ENCODE measurements at regions not wholly inside any gene's neighbourhood (a gene's known extent, or its start where the extent isn't known, plus 50 kb on each side); places are given as distances from the start of the nearest gene placed in this dataset.

DNA sequence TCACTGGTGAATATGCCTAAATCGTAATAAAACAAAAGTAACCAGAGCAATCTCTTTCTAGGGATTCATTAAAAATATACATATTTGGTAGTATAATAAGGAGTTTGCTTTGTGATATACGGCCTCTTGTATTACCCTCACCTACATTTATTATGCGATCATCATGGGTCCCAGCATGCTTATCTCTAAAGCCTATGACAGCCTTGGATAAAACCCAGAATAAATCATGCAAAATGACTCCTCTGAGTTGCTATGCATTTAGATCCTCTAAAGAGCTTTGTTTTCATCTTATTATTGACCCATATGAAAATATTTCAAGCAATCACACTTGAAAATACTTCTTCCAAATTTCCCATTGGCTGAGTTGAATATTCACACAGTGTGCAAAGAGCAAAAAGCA lies 432.3 kb downstream of the SUCLG1 start:
- ATAC-seq (no peak), FAIRE-seq (no peak), DNase-seq (ENCODE audit: low read depth, low spot score) (no peak)
- in situ Hi-C loops (cut with MboI) (loop anchor here (5.0 kb wide), 1 partner anchor 270 kb away; no protein-coding TSS in a partner anchor), intact Hi-C loops (cut with micrococcal nuclease; ENCODE audit: unreplicated experiment) (no loop called here)
- H4K20me1 ChIP-seq (ENCODE audit: control insufficient read depth, insufficient read depth), result no peaks in the 10 kb centered on the region
- no peak overlapping the region for H2AFZ ChIP-seq (ENCODE audit: control insufficient read depth, low read depth, low read length)
- H3K4me1 ChIP-seq (ENCODE audit: control insufficient read depth, insufficient read depth, low read length), result no peaks in the 10 kb centered on the region
- BruUV-seq (replicated peaks), result no TSS peak
- H3K79me2 ChIP-seq (ENCODE audit: control insufficient read depth, insufficient read depth, low read length), result no peaks in the 10 kb centered on the region
- RAD21 ChIA-PET (ENCODE audit: unreplicated experiment), result interaction anchor here (0.8 kb wide), 1 partner anchor 276 kb away, joined by 3 read pairs; no protein-coding TSS in a partner anchor
- H3K27ac ChIP-seq (ENCODE audit: control insufficient read depth, insufficient read depth), result no peak overlapping the region
- CTCF ChIA-PET, result no interaction called here
- H3K4me2 ChIP-seq (ENCODE audit: control insufficient read depth, insufficient read depth), result no peak overlapping the region
- H3K36me3 ChIP-seq (ENCODE audit: control insufficient read depth in 2 of 2, insufficient read depth in 2 of 2, low read length in 1 of 2), result no peaks in the 10 kb centered on the region
- H3K9ac ChIP-seq (ENCODE audit: control insufficient read depth, insufficient read depth, low read length), result no peak overlapping the region
- POLR2A ChIA-PET, result no interaction called here
- 37% methylated on average over 3 of the region's 3 CpGs for WGBS (ENCODE audit: insufficient coverage, insufficient replicate concordance, low lambda C conversion rate, missing lambda C conversion rate)
- no peaks in the 10 kb centered on the region for H3K27me3 ChIP-seq (replicated peaks in 1 of 2; ENCODE audit: control insufficient read depth in 2 of 2, insufficient read depth in 2 of 2, low read length in 1 of 2)
- SMC1A ChIA-PET (ENCODE audit: uncharacterized antibody, unreplicated experiment), result no interaction called here
- no peak overlapping the region for H3K4me3 ChIP-seq
- H3K9me3 ChIP-seq (replicated peaks; ENCODE audit: control insufficient read depth, insufficient read depth, low read length), result no peaks in the 10 kb centered on the region
- TF ChIP-seq RELA (IDR thresholded peaks at IDR 0.05; ENCODE audit: borderline replicate concordance, partially characterized antibody) (no peak), BRCA1 (IDR thresholded peaks at IDR 0.05; ENCODE audit: low read depth, low read length) (no peak), JUNB (IDR thresholded peaks at IDR 0.05) (no peak), NBN (IDR thresholded peaks at IDR 0.05) (no peak), HDGF (IDR thresholded peaks at IDR 0.05) (no peak), BHLHE40 (IDR thresholded peaks at IDR 0.05; ENCODE audit: borderline replicate concordance in 1 of 2, low read depth in 2 of 2, low read length in 1 of 2) (no peak), EZH2 (IDR thresholded peaks at IDR 0.05; ENCODE audit: borderline replicate concordance, control insufficient read depth, low read depth, low read length) (no peak)
- TF ChIP-seq, protein P1, sequence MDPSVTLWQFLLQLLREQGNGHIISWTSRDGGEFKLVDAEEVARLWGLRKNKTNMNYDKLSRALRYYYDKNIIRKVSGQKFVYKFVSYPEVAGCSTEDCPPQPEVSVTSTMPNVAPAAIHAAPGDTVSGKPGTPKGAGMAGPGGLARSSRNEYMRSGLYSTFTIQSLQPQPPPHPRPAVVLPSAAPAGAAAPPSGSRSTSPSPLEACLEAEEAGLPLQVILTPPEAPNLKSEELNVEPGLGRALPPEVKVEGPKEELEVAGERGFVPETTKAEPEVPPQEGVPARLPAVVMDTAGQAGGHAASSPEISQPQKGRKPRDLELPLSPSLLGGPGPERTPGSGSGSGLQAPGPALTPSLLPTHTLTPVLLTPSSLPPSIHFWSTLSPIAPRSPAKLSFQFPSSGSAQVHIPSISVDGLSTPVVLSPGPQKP (IDR thresholded peaks at IDR 0.05; ENCODE audit: low read depth, low read length), result no peak
- TF ChIP-seq, protein P2, sequence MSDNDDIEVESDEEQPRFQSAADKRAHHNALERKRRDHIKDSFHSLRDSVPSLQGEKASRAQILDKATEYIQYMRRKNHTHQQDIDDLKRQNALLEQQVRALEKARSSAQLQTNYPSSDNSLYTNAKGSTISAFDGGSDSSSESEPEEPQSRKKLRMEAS (IDR thresholded peaks at IDR 0.05; ENCODE audit: low read depth, low read length), result no peak
- TF ChIP-seq, protein P3, sequence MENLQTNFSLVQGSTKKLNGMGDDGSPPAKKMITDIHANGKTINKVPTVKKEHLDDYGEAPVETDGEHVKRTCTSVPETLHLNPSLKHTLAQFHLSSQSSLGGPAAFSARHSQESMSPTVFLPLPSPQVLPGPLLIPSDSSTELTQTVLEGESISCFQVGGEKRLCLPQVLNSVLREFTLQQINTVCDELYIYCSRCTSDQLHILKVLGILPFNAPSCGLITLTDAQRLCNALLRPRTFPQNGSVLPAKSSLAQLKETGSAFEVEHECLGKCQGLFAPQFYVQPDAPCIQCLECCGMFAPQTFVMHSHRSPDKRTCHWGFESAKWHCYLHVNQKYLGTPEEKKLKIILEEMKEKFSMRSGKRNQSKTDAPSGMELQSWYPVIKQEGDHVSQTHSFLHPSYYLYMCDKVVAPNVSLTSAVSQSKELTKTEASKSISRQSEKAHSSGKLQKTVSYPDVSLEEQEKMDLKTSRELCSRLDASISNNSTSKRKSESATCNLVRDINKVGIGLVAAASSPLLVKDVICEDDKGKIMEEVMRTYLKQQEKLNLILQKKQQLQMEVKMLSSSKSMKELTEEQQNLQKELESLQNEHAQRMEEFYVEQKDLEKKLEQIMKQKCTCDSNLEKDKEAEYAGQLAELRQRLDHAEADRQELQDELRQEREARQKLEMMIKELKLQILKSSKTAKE (IDR thresholded peaks at IDR 0.05; ENCODE audit: low read depth, poor library complexity, severe bottlenecking), result no peak
